ENCODE measurements at regions not wholly inside any gene's neighbourhood (a gene's known extent, or its start where the extent isn't known, plus 50 kb on each side); places are given as distances from the start of the nearest gene placed in this dataset.
A peak's percentile ranks its signal among the peaks of the same experiment; 100 is the strongest.

GRCh38 chr16:85554114-85554888, 58.8 kb upstream of the GSE1 start:
- Histone ChIP-seq H3K36me3 (ENCODE audit: low read depth) (no peaks in the 10 kb centered on the region), H3K9me3 (ENCODE audit: low read depth) (no peaks in the 10 kb centered on the region), H2AFZ (peak overlapping the region; percentile 28), H4K20me1 (ENCODE audit: insufficient read depth) (peaks cover 16% of the 10 kb centered on the region; the same call in 1 of the 2 replicates), H3K4me3 (peak overlapping the region; percentile 99), H3K4me1 (ENCODE audit: insufficient read depth) (peaks cover 7% of the 10 kb centered on the region; the same call in 1 of the 2 replicates), H3K9ac (peak overlapping the region; percentile 89), H3K27me3 (replicated peaks; ENCODE audit: insufficient read depth) (no peaks in the 10 kb centered on the region), H3K79me2 (ENCODE audit: insufficient read depth) (peaks cover 43% of the 10 kb centered on the region), H3K9me2 (ENCODE audit: insufficient read depth) (no peaks in the 10 kb centered on the region), H3K27ac (peak overlapping the region; percentile 81), H3K4me2 (ENCODE audit: unreplicated experiment) (peak overlapping the region; percentile 99), H3F3A (ENCODE audit: insufficient read depth) (peaks cover 5% of the 10 kb centered on the region; the same call in 1 of the 2 replicates)
- peak; percentile 84 for DNase-seq
- TF ChIP-seq EZH2phosphoT487 (IDR thresholded peaks at IDR 0.05; ENCODE audit: insufficient read depth, low read depth) = no peak
- no peak for TF ChIP-seq EZH2 (IDR thresholded peaks at IDR 0.05; ENCODE audit: insufficient read depth, poor library complexity, severe bottlenecking)
- in situ Hi-C loops (cut with MboI) = no loop called here
- WGBS, 2 experiments (ENCODE audit: low coverage in 1 of 2, low lambda C conversion rate in 2 of 2, missing lambda C conversion rate in 2 of 2) = 0 to 3% methylated on average over 15 to 41 of the region's 49 CpGs

DNA sequence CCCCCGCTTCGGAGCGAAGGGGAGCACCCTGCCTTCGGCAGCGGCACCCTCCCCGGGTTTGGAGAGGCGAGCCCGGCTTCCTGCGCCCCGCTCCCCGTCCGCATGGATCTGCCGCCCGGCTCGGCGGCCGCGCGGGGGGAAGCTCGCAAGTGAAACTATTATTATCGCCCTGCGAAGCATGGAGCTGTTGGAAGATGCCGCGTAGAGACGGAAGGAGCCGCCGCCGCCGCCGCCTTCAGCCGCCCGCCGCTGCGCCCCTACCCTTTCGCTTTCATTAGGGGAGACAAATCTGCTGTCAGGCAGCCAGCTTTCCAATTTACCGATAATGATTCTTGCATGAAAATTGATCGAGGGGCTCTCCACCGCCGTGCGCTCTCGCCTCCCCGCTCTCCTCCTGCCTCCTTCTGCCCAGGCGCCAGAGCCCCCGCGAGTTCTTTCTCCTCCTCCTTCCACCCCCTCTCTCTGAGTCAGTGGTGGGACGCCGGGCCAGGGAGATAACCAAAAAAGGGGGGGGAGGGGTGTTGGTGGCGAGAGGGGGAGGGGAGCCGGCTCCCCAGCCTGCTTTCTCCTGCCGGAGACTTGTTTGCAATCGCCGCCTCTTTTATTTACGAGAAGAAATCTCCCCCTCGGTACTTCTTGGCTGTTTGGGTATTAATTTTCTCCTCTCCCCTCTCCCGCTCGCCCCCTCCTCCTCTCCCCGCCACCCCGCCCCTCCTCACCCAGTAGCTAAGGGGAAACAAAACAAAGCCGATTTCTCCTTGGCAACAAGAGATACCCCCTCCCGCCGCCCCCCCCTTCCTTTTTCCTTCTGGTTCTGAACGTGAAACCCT, 58.0 kb upstream of the GSE1 start:
- Histone ChIP-seq H3K4me3 (peak overlapping the region; percentile 99), H3K36me3 (ENCODE audit: low read depth) (no peaks in the 10 kb centered on the region), H2AFZ (0 out of 2 replicates have a peak overlapping the region, but pooled peaks have one; percentile 26), H3K79me2 (ENCODE audit: insufficient read depth) (peaks cover 49% of the 10 kb centered on the region), H3K27me3 (replicated peaks; ENCODE audit: insufficient read depth) (no peaks in the 10 kb centered on the region), H3K9me3 (ENCODE audit: low read depth) (no peaks in the 10 kb centered on the region), H3K4me2 (ENCODE audit: unreplicated experiment) (peak overlapping the region; percentile 95), H3F3A (ENCODE audit: insufficient read depth) (peaks cover 5% of the 10 kb centered on the region; the same call in 1 of the 2 replicates), H4K20me1 (ENCODE audit: insufficient read depth) (peaks cover 20% of the 10 kb centered on the region; the same call in 1 of the 2 replicates), H3K4me1 (ENCODE audit: insufficient read depth) (peaks cover 7% of the 10 kb centered on the region; the same call in 1 of the 2 replicates), H3K9me2 (ENCODE audit: insufficient read depth) (no peaks in the 10 kb centered on the region), H3K27ac (peak overlapping the region; percentile 81), H3K9ac (peak overlapping the region; percentile 89)
- 0% methylated on average over 43 to 53 of the region's 62 CpGs for WGBS, 2 experiments (ENCODE audit: low coverage in 1 of 2, low lambda C conversion rate in 2 of 2, missing lambda C conversion rate in 2 of 2)
- TF ChIP-seq EZH2 (IDR thresholded peaks at IDR 0.05; ENCODE audit: insufficient read depth, poor library complexity, severe bottlenecking) (no peak), EZH2phosphoT487 (IDR thresholded peaks at IDR 0.05; ENCODE audit: insufficient read depth, low read depth) (no peak)
- in situ Hi-C loops (cut with MboI) = no loop called here
- DNase-seq = peak; percentile 85

DNA sequence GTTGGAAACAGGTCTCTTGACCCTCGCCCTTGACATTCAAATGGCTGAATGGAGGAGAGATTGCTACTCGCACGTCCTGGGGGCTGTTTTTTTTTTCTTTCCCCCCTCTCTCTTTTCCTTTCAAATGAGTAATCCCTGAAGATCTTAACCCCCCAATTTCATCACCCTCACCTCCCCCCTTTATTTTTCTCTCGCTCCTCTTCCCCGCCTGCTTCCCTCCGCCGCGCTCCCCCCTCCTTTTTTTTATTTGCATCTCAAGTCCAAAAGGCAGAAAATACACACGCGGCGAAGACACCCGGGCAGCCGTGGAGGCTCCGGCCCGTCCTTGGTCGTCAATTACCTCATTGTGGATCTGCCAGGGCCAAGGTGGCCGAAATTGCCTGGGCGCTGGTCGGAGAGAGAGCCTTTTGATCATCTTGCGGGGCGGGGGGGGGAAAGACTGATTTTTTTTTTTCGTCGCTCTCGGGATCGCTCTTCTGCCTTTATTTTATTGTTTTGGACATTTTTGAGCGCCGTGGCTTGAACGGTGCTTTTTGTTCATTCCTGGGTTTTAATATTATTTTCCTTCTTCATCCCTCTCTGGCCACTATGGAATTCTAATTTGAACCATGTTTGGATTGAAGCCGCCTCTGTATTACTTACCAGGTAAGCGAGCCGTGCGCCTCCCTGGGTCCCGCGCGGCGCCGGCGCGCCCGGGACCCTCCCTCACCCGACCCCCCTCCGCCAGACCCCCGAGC, 57.2 kb upstream of the GSE1 start:
- TF ChIP-seq EZH2phosphoT487 (IDR thresholded peaks at IDR 0.05; ENCODE audit: insufficient read depth, low read depth) = no peak
- no peak for TF ChIP-seq EZH2 (IDR thresholded peaks at IDR 0.05; ENCODE audit: insufficient read depth, poor library complexity, severe bottlenecking)
- DNase-seq = peak; percentile 61
- in situ Hi-C loops (cut with MboI) = no loop called here
- H3K4me2 ChIP-seq (ENCODE audit: unreplicated experiment) = peak overlapping the region; percentile 95
- H3K27ac ChIP-seq = peak overlapping the region; percentile 81
- H3K4me1 ChIP-seq (ENCODE audit: insufficient read depth) = peaks cover 7% of the 10 kb centered on the region; the same call in 1 of the 2 replicates
- H4K20me1 ChIP-seq (ENCODE audit: insufficient read depth) = peaks cover 20% of the 10 kb centered on the region; the same call in 1 of the 2 replicates
- H3K4me3 ChIP-seq = peak overlapping the region; percentile 99
- peaks cover 54% of the 10 kb centered on the region for H3K79me2 ChIP-seq (ENCODE audit: insufficient read depth)
- H3K9me3 ChIP-seq (ENCODE audit: low read depth) = no peaks in the 10 kb centered on the region
- H2AFZ ChIP-seq = peak overlapping the region; percentile 26; the same call in 1 of the 2 replicates
- H3F3A ChIP-seq (ENCODE audit: insufficient read depth) = peaks cover 5% of the 10 kb centered on the region; the same call in 1 of the 2 replicates
- peak overlapping the region; percentile 89 for H3K9ac ChIP-seq
- no peaks in the 10 kb centered on the region for H3K27me3 ChIP-seq (replicated peaks; ENCODE audit: insufficient read depth)
- H3K9me2 ChIP-seq (ENCODE audit: insufficient read depth) = no peaks in the 10 kb centered on the region
- H3K36me3 ChIP-seq (ENCODE audit: low read depth) = no peaks in the 10 kb centered on the region
- 1% methylated on average over 31 to 43 of the region's 43 CpGs for WGBS, 2 experiments (ENCODE audit: low coverage in 1 of 2, low lambda C conversion rate in 2 of 2, missing lambda C conversion rate in 2 of 2)
